CD4-positive, alpha-beta memory T cell (primary cell): ENCODE measurements at regions not wholly inside any gene's neighbourhood (a gene's known extent, or its start where the extent isn't known, plus 50 kb on each side); places are given as distances from the start of the nearest gene placed in this dataset.

Experiments
- CTCF ChIA-PET: fragments of 350-600 bp; sonication (Branson Sonifier 250); formaldehyde crosslinking; loops from one replicate; lab custom pipeline; 2021; ENCODE audit warnings: inconsistent platforms; ENCODE audit not compliant: partially characterized antibody; lab: Charles Lee
- POLR2A ChIA-PET: fragments of 350-600 bp; sonication (Branson Sonifier 250); formaldehyde crosslinking; loops from one replicate; lab custom pipeline; 2021; ENCODE audit not compliant: partially characterized antibody; lab: Charles Lee
- DNase-seq, 5 donors: peaks; one replicate each; pipeline versions ENCODE4 v3.0.0 to v3.0.0-alpha.2; 2020 to 2022; ENCODE audit warnings: mixed read lengths in 1 of 5
- H3K27ac ChIP-seq: one replicate; pipeline ENCODE4 v1.7.0; 2013; ENCODE audit warnings: low read depth, low read length
- H3K27me3 ChIP-seq: 2 replicates; pipeline ENCODE4 v1.7.0; 2013; ENCODE audit warnings: mild to moderate bottlenecking, low read length, moderate library complexity; ENCODE audit not compliant: insufficient read depth
- H3K36me3 ChIP-seq: 2 replicates; pipeline ENCODE4 v1.7.0; 2013; ENCODE audit warnings: mild to moderate bottlenecking, low read length, moderate library complexity; ENCODE audit not compliant: insufficient read depth
- H3K4me1 ChIP-seq: 2 replicates; pipeline ENCODE4 v1.7.0; 2013; ENCODE audit warnings: mild to moderate bottlenecking, low read length, moderate library complexity; ENCODE audit not compliant: insufficient read depth
- H3K4me3 ChIP-seq, 2 donors: one replicate each; pipeline ENCODE4 v1.7.0; 2013; ENCODE audit warnings: low read length in 2 of 2, mild to moderate bottlenecking in 1 of 2
- H3K9me3 ChIP-seq, 2 donors: one replicate each; pipeline ENCODE4 v1.7.0; 2013; ENCODE audit warnings: low read length in 2 of 2, control low read depth in 1 of 2; ENCODE audit not compliant: control insufficient read depth in 1 of 2
- H3K27ac Mint-ChIP-seq, 7 donors: one replicate each; pipeline ENCODE4 v1.8.0; 2020 to 2021; ENCODE audit warnings: mixed read lengths in 7 of 7, mild to moderate bottlenecking in 6 of 7, inconsistent platforms in 3 of 7, moderate library complexity in 3 of 7
- H3K27me3 Mint-ChIP-seq, 2 donors: one replicate each; pipeline ENCODE4 v1.8.0; 2020 to 2021; ENCODE audit warnings: mixed read lengths in 2 of 2
- H3K36me3 Mint-ChIP-seq, 2 donors: one replicate each; pipeline ENCODE4 v1.8.0; 2020 to 2021; ENCODE audit warnings: mixed read lengths in 2 of 2, inconsistent platforms in 1 of 2, mild to moderate bottlenecking in 1 of 2
- H3K4me1 Mint-ChIP-seq, 4 donors: one replicate each; pipeline ENCODE4 v1.8.0; 2020 to 2021; ENCODE audit warnings: mixed read lengths in 4 of 4, mild to moderate bottlenecking in 1 of 4
- H3K4me3 Mint-ChIP-seq, 8 donors: one replicate each; pipeline ENCODE4 v1.8.0; 2020 to 2021; ENCODE audit warnings: mixed read lengths in 8 of 8, mild to moderate bottlenecking in 7 of 8, moderate library complexity in 6 of 8, inconsistent platforms in 3 of 8
- H3K9me3 Mint-ChIP-seq, 8 donors: one replicate each; pipeline ENCODE4 v1.8.0; 2020 to 2021; ENCODE audit warnings: mixed read lengths in 8 of 8, mild to moderate bottlenecking in 5 of 8, inconsistent platforms in 3 of 8, moderate library complexity in 1 of 8
- intact Hi-C: fragments of 100-400 bp; cut with micrococcal nuclease; formaldehyde crosslinking; loops from one replicate; pipeline ENCODE4 v1.15.1; 2023

GRCh38 chr1:57854436-57854835, 430.6 kb upstream of the DAB1 start:
- peaks cover 0 to 4% (median 0%) of the 10 kb centered on the region in 8 donors for H3K9me3 Mint-ChIP-seq
- no peak overlapping the region for H3K4me3 ChIP-seq
- H3K36me3 Mint-ChIP-seq = no peaks in the 10 kb centered on the region
- no peak overlapping the region for H3K27ac Mint-ChIP-seq
- no peaks in the 10 kb centered on the region for H3K27me3 ChIP-seq
- ChIA-PET POLR2A (no interaction called here), CTCF (no interaction called here)
- H3K27ac ChIP-seq = no peak overlapping the region
- H3K27me3 Mint-ChIP-seq = no peaks in the 10 kb centered on the region
- intact Hi-C loops = no loop called here
- no peaks in the 10 kb centered on the region for H3K9me3 ChIP-seq
- no peak overlapping the region for H3K4me3 Mint-ChIP-seq
- no peaks in the 10 kb centered on the region for H3K4me1 ChIP-seq
- no peaks in the 10 kb centered on the region for H3K4me1 Mint-ChIP-seq
- no peaks in the 10 kb centered on the region for H3K36me3 ChIP-seq
- DNase-seq = no peak

- H3K4me1 Mint-ChIP-seq = no peaks in the 10 kb centered on the region
Observed at GRCh38 chr1:57850176-57850940, 426.5 kb upstream of the DAB1 start.

GRCh38 chr1:57848406-57848805, 424.5 kb upstream of the DAB1 start:
- no peak overlapping the region for H3K27ac Mint-ChIP-seq
- Histone ChIP-seq H3K36me3 (no peaks in the 10 kb centered on the region), H3K27me3 (no peaks in the 10 kb centered on the region), H3K4me1 (no peaks in the 10 kb centered on the region), H3K4me3 (no peak overlapping the region), H3K9me3 (no peaks in the 10 kb centered on the region), H3K27ac (no peak overlapping the region)
- ChIA-PET POLR2A (no interaction called here), CTCF (no interaction called here)
- H3K4me1 Mint-ChIP-seq = no peaks in the 10 kb centered on the region
- no peaks in the 10 kb centered on the region for H3K27me3 Mint-ChIP-seq
- intact Hi-C loops = no loop called here
- peaks cover 0 to 4% (median 0%) of the 10 kb centered on the region in 8 donors for H3K9me3 Mint-ChIP-seq
- no peak for DNase-seq
- no peak overlapping the region for H3K4me3 Mint-ChIP-seq
- H3K36me3 Mint-ChIP-seq = no peaks in the 10 kb centered on the region

More at GRCh38 chr1:57850176-57850940, 426.5 kb upstream of the DAB1 start:
- H3K27ac ChIP-seq = no peak overlapping the region
- Mint-ChIP-seq H3K36me3 (no peaks in the 10 kb centered on the region), H3K9me3 (peaks cover 0 to 4% (median 0%) of the 10 kb centered on the region in 8 donors), H3K4me3 (no peak overlapping the region), H3K27ac (no peak overlapping the region), H3K27me3 (no peaks in the 10 kb centered on the region)
- DNase-seq = no peak
- no peaks in the 10 kb centered on the region for H3K27me3 ChIP-seq
- H3K4me3 ChIP-seq = no peak overlapping the region
- ChIA-PET POLR2A (no interaction called here), CTCF (no interaction called here)
- H3K36me3 ChIP-seq = no peaks in the 10 kb centered on the region
- intact Hi-C loops = no loop called here
- H3K4me1 ChIP-seq = no peaks in the 10 kb centered on the region
- H3K9me3 ChIP-seq = no peaks in the 10 kb centered on the region

- Histone ChIP-seq H3K4me3 (no peak overlapping the region), H3K36me3 (no peaks in the 10 kb centered on the region), H3K4me1 (no peaks in the 10 kb centered on the region), H3K27ac (no peak overlapping the region), H3K9me3 (no peaks in the 10 kb centered on the region), H3K27me3 (no peaks in the 10 kb centered on the region)
- Mint-ChIP-seq H3K4me3 (no peak overlapping the region), H3K27me3 (peaks cover 0 to 1% of the 10 kb centered on the region in 2 donors), H3K9me3 (peaks cover 4 to 23% (median 13%) of the 10 kb centered on the region in 8 donors), H3K27ac (no peak overlapping the region), H3K36me3 (peaks cover 0 to 2% of the 10 kb centered on the region in 2 donors), H3K4me1 (no peaks in the 10 kb centered on the region)
- CTCF ChIA-PET = no interaction called here
- no peak for DNase-seq
- POLR2A ChIA-PET = no interaction called here
- intact Hi-C loops = no loop called here
Observed at GRCh38 chr1:57845041-57845440, 421.2 kb upstream of the DAB1 start.

- Histone ChIP-seq H3K4me3 (no peak overlapping the region), H3K4me1 (no peaks in the 10 kb centered on the region), H3K36me3 (no peaks in the 10 kb centered on the region), H3K27ac (no peak overlapping the region), H3K27me3 (no peaks in the 10 kb centered on the region), H3K9me3 (no peaks in the 10 kb centered on the region)
- peaks cover 0 to 3% of the 10 kb centered on the region in 2 donors for H3K36me3 Mint-ChIP-seq
- DNase-seq = no peak
- peaks cover 4 to 24% (median 14%) of the 10 kb centered on the region in 8 donors for H3K9me3 Mint-ChIP-seq
- no peaks in the 10 kb centered on the region for H3K4me1 Mint-ChIP-seq
- intact Hi-C loops = no loop called here
- no peak overlapping the region for H3K27ac Mint-ChIP-seq
- POLR2A ChIA-PET = no interaction called here
- CTCF ChIA-PET = no interaction called here
- peaks cover 0 to 1% of the 10 kb centered on the region in 2 donors for H3K27me3 Mint-ChIP-seq
- H3K4me3 Mint-ChIP-seq = no peak overlapping the region
Observed at GRCh38 chr1:57844382-57844980, 420.6 kb upstream of the DAB1 start.

GRCh38 chr1:57843760-57844159, 419.9 kb upstream of the DAB1 start:
- ChIA-PET POLR2A (no interaction called here), CTCF (no interaction called here)
- no peak overlapping the region for H3K4me3 Mint-ChIP-seq
- DNase-seq = no peak
- peaks cover 0 to 1% of the 10 kb centered on the region in 2 donors for H3K27me3 Mint-ChIP-seq
- H3K4me1 Mint-ChIP-seq = no peaks in the 10 kb centered on the region
- Histone ChIP-seq H3K36me3 (no peaks in the 10 kb centered on the region), H3K27ac (no peak overlapping the region), H3K4me1 (no peaks in the 10 kb centered on the region), H3K9me3 (no peaks in the 10 kb centered on the region), H3K4me3 (no peak overlapping the region), H3K27me3 (no peaks in the 10 kb centered on the region)
- intact Hi-C loops = no loop called here
- H3K27ac Mint-ChIP-seq = no peak overlapping the region
- peaks cover 0 to 3% of the 10 kb centered on the region in 2 donors for H3K36me3 Mint-ChIP-seq
- peaks cover 4 to 24% (median 14%) of the 10 kb centered on the region in 8 donors for H3K9me3 Mint-ChIP-seq

- no peak for DNase-seq
- Mint-ChIP-seq H3K4me3 (no peak overlapping the region), H3K27me3 (peaks cover 0 to 3% of the 10 kb centered on the region in 2 donors), H3K27ac (no peak overlapping the region), H3K36me3 (peaks cover 0 to 3% of the 10 kb centered on the region in 2 donors), H3K4me1 (no peaks in the 10 kb centered on the region), H3K9me3 (peaks cover 2 to 31% (median 17%) of the 10 kb centered on the region in 8 donors)
- ChIA-PET CTCF (no interaction called here), POLR2A (no interaction called here)
- intact Hi-C loops = no loop called here
- Histone ChIP-seq H3K27ac (no peak overlapping the region), H3K4me1 (no peaks in the 10 kb centered on the region), H3K36me3 (no peaks in the 10 kb centered on the region), H3K4me3 (no peak overlapping the region), H3K9me3 (no peaks in the 10 kb centered on the region), H3K27me3 (no peaks in the 10 kb centered on the region)
Observed at GRCh38 chr1:57839526-57839925, 415.7 kb upstream of the DAB1 start.
